Lung (tissue), 11 donors: ENCODE measurements at regions not wholly inside any gene's neighbourhood (a gene's known extent, or its start where the extent isn't known, plus 50 kb on each side); places are given as distances from the start of the nearest gene placed in this dataset.

Experiments used
- ATAC-seq: fragments of 200-7000 bp; cut with Tn5 transposase; one replicate; pipeline ENCODE4 v1.9.1; 2020; ENCODE audit warnings: moderate number of reproducible peaks; ENCODE audit not compliant: insufficient read depth, low FRiP score
- DNase-seq, 3 donors: peaks; one replicate each; pipeline ENCODE4 v3.0.0-alpha.2; 2013 to 2017
- H3K27ac ChIP-seq, 2 donors: one replicate each; pipeline ENCODE4 v1.5.1; 2013; ENCODE audit warnings: mild to moderate bottlenecking in 2 of 2, moderate library complexity in 2 of 2, control low read depth in 1 of 2, inconsistent platforms in 1 of 2, low read depth in 1 of 2, low read length in 1 of 2
- H3K27me3 ChIP-seq, 3 donors: one replicate each; pipeline ENCODE4 v1.5.1; 2013; ENCODE audit warnings: low read length in 2 of 3; ENCODE audit not compliant: control insufficient read depth in 3 of 3, insufficient read depth in 3 of 3
- H3K36me3 ChIP-seq, 4 donors: one replicate each; pipeline ENCODE4 v1.5.1; 2013; ENCODE audit warnings: low read length in 4 of 4, mild to moderate bottlenecking in 1 of 4, moderate library complexity in 1 of 4; ENCODE audit not compliant: control insufficient read depth in 4 of 4, insufficient read depth in 4 of 4
- H3K4me1 ChIP-seq, 5 donors: one replicate each; pipeline ENCODE4 v1.5.1; 2013; ENCODE audit warnings: low read length in 5 of 5, mild to moderate bottlenecking in 2 of 5, moderate library complexity in 1 of 5; ENCODE audit not compliant: control insufficient read depth in 5 of 5, insufficient read depth in 5 of 5
- H3K4me3 ChIP-seq: one replicate; pipeline ENCODE4 v1.5.1; 2013; ENCODE audit warnings: mild to moderate bottlenecking, control low read depth, moderate library complexity
- H3K9ac ChIP-seq, 2 donors: one replicate each; pipeline ENCODE4 v1.5.1; 2013; ENCODE audit warnings: low read length in 2 of 2, control low read depth in 1 of 2; ENCODE audit not compliant: insufficient read depth in 1 of 2
- H3K9me3 ChIP-seq, 4 donors: one replicate each; pipeline ENCODE4 v1.5.1; 2013; ENCODE audit warnings: low read length in 3 of 4, mild to moderate bottlenecking in 1 of 4, moderate library complexity in 1 of 4; ENCODE audit not compliant: control insufficient read depth in 4 of 4, insufficient read depth in 3 of 4
- CTCF ChIP-seq: IDR thresholded peaks from 2 replicates; pipeline ENCODE4 v1.5.1; 2012; ENCODE audit warnings: mild to moderate bottlenecking; ENCODE audit errors: control extremely low read depth, extremely low read depth
- WGBS, 2 donors: extraction: QIAGEN DNeasy Blood & Tissue Kit; methylation state at CpG; one replicate each; pipeline ENCODE4 v1.1.7; 2013; 5-methylcytosine and 5-hydroxymethylcytosine counted together
- donor health status: control.
- donor health status: control.
- donor health status: Bipolar disorder and iron deficiency.
- donor health status: healthy.
- donor health status: DM: yes; HTN: yes; CAD: no.

GRCh38 chr5:56326116-56326515 lies 93.0 kb upstream of the ANKRD55 start:
- ATAC-seq (no peak), DNase-seq (no peak)
- H3K27ac ChIP-seq, result no peak overlapping the region

GRCh38 chr5:56325039-56325438 lies 91.9 kb upstream of the ANKRD55 start:
- H3K4me3 ChIP-seq, result no peak overlapping the region
- no peak for TF ChIP-seq CTCF
- 91 to 95% methylated on average over 2 of the region's 2 CpGs for WGBS, 2 donors
- H3K4me1 ChIP-seq, result peaks cover 0 to 8% (median 6%) of the 10 kb centered on the region in 5 donors
- no peaks in the 10 kb centered on the region for H3K36me3 ChIP-seq
- H3K9ac ChIP-seq, result no peak overlapping the region
- H3K27ac ChIP-seq, result no peak overlapping the region
- ATAC-seq (no peak), DNase-seq (no peak)
- H3K27me3 ChIP-seq, result no peaks in the 10 kb centered on the region
- H3K9me3 ChIP-seq, result no peaks in the 10 kb centered on the region

More at GRCh38 chr5:56326116-56326515, 93.0 kb upstream of the ANKRD55 start:
- Histone ChIP-seq H3K27me3 (no peaks in the 10 kb centered on the region), H3K4me1 (peaks cover 0 to 8% (median 6%) of the 10 kb centered on the region in 5 donors), H3K4me3 (no peak overlapping the region), H3K9me3 (no peaks in the 10 kb centered on the region), H3K36me3 (no peaks in the 10 kb centered on the region), H3K9ac (no peak overlapping the region)
- TF ChIP-seq CTCF, result no peak

GRCh38 chr5:56323505-56323904 lies 90.4 kb upstream of the ANKRD55 start:
- Histone ChIP-seq H3K4me3 (no peak overlapping the region), H3K27me3 (no peaks in the 10 kb centered on the region), H3K4me1 (peaks cover 0 to 16% (median 3%) of the 10 kb centered on the region in 5 donors), H3K27ac (no peak overlapping the region), H3K36me3 (no peaks in the 10 kb centered on the region), H3K9ac (no peak overlapping the region), H3K9me3 (no peaks in the 10 kb centered on the region)
- DNase-seq, result peak in 1 of 3 donors; percentile 50
- ATAC-seq, result no peak
- WGBS, 2 donors, result 57 to 69% methylated on average over 2 of the region's 2 CpGs
- no peak for TF ChIP-seq CTCF

GRCh38 chr5:56322592-56322991 lies 89.5 kb upstream of the ANKRD55 start:
- ATAC-seq (no peak), DNase-seq (no peak)
- no peaks in the 10 kb centered on the region for H3K27me3 ChIP-seq
- H3K9ac ChIP-seq, result no peak overlapping the region
- H3K4me3 ChIP-seq, result no peak overlapping the region
- H3K27ac ChIP-seq, result no peak overlapping the region
- no peaks in the 10 kb centered on the region for H3K36me3 ChIP-seq
- no peaks in the 10 kb centered on the region for H3K9me3 ChIP-seq
- no peak for TF ChIP-seq CTCF
- WGBS, 2 donors, result 96 to 97% methylated on average over 10 of the region's 10 CpGs
- H3K4me1 ChIP-seq, result peaks cover 0 to 16% (median 3%) of the 10 kb centered on the region in 5 donors
